SJCRH30 (cell line): ENCODE measurements at regions not wholly inside any gene's neighbourhood (a gene's known extent, or its start where the extent isn't known, plus 50 kb on each side); places are given as distances from the start of the nearest gene placed in this dataset.

Source experiments
- DNase-seq, 2 experiments: peaks; one replicate each; pipeline ENCODE4 v3.0.0-alpha.2; 2015 to 2020
- H3K27ac ChIP-seq: fragments of 250-450 bp; sonication (Bioruptor Pico); 2 replicates; pipeline ENCODE4 v1.5.1; 2020; ENCODE audit warnings: mild to moderate bottlenecking, moderate library complexity
- H3K27me3 ChIP-seq: fragments of 250-450 bp; sonication (Bioruptor Pico); 2 replicates; pipeline ENCODE4 v1.5.1; 2020; ENCODE audit warnings: mild to moderate bottlenecking, moderate library complexity
- H3K36me3 ChIP-seq: fragments of 250-450 bp; sonication (Bioruptor Pico); 2 replicates; pipeline ENCODE4 v1.5.1; 2020; ENCODE audit warnings: mild to moderate bottlenecking, moderate library complexity
- H3K4me1 ChIP-seq: fragments of 250-450 bp; sonication (Bioruptor Pico); 2 replicates; pipeline ENCODE4 v1.5.1; 2020; ENCODE audit warnings: mild to moderate bottlenecking, moderate library complexity
- H3K4me3 ChIP-seq: fragments of 250-450 bp; sonication (Bioruptor Pico); 2 replicates; pipeline ENCODE4 v1.5.1; 2020; ENCODE audit warnings: mild to moderate bottlenecking, moderate library complexity
- H3K9me3 ChIP-seq: fragments of 250-450 bp; sonication (Bioruptor Pico); replicated peaks from 2 replicates; pipeline ENCODE4 v1.5.1; 2020; ENCODE audit warnings: mild to moderate bottlenecking, moderate library complexity

DNA sequence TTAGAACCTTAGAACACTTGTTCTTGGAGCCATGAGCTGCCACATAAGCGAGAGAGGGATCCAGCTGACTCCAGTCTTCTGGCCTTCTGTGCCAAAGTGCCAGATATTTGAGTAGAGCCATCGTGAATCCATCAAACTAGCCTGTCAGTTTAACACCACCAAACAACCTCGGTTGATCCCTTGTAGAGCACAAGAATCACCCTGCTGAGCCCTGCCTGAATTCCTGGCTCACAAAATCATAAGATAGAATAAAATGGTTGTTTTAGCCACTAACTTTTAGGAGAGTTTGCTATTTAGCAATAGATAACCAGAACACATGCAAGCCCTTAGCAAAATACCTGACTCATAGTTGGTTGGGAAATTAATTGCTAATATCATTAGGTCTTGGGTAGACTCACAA is 407.6 kb upstream of the PROK2 start:
- no peaks in the 10 kb centered on the region for H3K4me1 ChIP-seq
- no peak for DNase-seq
- no peak overlapping the region for H3K27ac ChIP-seq
- H3K36me3 ChIP-seq: no peaks in the 10 kb centered on the region
- H3K27me3 ChIP-seq: no peaks in the 10 kb centered on the region
- H3K4me3 ChIP-seq: no peak overlapping the region
- no peaks in the 10 kb centered on the region for H3K9me3 ChIP-seq

DNA sequence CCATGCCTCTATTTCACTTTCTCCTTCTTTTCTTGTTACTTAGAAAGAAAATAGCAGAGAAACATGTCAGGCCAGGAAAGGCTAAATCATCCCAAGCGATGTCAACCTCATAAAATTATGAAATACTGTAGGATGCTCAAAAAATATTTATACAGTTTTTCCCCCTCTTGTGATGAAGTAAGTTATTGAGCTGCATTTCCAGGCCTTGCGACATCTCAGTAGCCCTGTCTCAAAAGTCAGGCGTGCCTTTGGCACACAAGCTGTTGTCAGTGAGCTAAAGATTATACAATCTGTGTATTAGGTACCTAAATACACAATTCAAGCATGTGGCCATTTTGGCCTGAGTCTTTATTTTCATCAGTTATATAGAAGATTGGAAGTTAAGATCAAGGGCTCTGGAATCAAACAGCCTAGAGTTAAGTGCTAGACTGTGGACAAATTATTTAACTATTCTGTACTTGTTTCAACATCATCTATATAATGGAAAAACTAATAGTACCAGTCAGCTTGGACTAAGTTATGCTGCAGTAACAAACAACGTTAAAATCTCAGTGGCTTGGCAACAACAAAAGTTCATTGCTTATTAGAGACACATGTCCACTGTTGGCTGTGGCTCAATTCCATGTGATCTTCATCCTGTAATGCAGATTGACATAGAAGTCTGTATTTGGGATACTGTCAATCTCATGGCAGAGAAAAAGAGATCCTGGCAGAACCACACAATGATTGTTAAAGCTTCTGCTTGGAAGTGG is 406.4 kb upstream of the PROK2 start:
- H3K4me3 ChIP-seq: no peak overlapping the region
- no peak for DNase-seq
- no peaks in the 10 kb centered on the region for H3K27me3 ChIP-seq
- no peaks in the 10 kb centered on the region for H3K36me3 ChIP-seq
- H3K27ac ChIP-seq: no peak overlapping the region
- no peaks in the 10 kb centered on the region for H3K4me1 ChIP-seq
- no peaks in the 10 kb centered on the region for H3K9me3 ChIP-seq

DNA sequence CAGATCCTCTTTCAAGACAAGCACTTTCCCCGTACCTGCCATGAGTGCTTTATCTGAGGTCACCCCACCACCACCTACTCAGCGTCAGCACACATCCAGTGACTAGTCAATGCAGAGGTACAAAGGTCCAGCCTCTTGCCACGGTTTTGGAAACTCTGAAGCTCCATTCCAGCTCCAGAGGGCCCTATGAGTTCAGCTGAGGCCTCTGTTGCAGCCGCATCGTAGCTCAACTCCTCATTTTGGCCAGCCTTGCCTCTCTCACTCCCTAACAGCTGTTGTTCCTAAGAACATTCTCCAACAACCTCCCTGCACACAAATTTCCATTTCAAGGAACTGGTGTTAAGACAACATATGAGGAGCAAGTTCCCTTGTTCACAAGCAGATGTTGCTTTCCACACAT is 405.1 kb upstream of the PROK2 start:
- H3K4me1 ChIP-seq: no peaks in the 10 kb centered on the region
- DNase-seq: no peak
- H3K36me3 ChIP-seq: no peaks in the 10 kb centered on the region
- no peak overlapping the region for H3K4me3 ChIP-seq
- no peak overlapping the region for H3K27ac ChIP-seq
- no peaks in the 10 kb centered on the region for H3K27me3 ChIP-seq
- H3K9me3 ChIP-seq: no peaks in the 10 kb centered on the region

DNA sequence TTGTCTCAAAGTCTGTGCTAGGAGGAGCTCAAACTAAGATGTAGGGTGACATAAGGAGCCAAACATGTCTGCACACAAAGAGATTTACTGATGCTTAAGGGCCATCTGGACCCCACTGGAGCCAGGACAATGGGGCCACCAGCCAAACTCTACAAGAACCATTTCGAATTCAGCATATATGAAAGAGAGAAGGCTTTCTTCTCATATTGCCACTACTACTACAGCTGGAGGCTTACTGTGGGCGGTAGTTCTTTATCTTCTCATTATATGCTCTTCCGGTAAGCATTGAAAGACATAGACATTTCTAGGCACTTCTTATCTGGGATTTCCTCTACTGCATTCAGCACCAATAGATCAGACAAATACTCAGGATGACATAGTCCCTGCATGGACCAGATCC is 404.4 kb upstream of the PROK2 start:
- H3K4me3 ChIP-seq: no peak overlapping the region
- no peaks in the 10 kb centered on the region for H3K36me3 ChIP-seq
- H3K27ac ChIP-seq: no peak overlapping the region
- no peaks in the 10 kb centered on the region for H3K9me3 ChIP-seq
- no peaks in the 10 kb centered on the region for H3K4me1 ChIP-seq
- DNase-seq: no peak
- H3K27me3 ChIP-seq: no peaks in the 10 kb centered on the region

DNA sequence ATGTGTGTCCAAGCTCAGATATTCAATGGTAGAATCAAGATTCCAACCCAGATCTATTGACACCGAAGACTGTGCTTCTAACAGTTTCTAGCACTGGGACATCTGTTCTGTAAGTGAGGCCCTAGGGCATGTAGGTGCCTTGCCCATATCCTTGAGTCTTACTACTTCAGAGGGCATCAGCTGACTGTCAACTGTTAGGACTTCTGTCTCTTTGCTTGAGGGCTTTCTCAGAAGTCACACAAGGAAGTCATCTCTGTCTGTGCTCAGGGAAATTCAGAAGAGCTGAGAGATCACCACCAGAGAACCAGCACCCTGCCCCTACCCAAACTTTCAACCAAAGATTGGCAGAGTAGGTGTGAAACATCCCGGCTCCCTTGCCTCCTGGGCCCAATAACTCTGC is 403.6 kb upstream of the PROK2 start:
- H3K27ac ChIP-seq: no peak overlapping the region
- H3K4me3 ChIP-seq: no peak overlapping the region
- no peaks in the 10 kb centered on the region for H3K27me3 ChIP-seq
- H3K4me1 ChIP-seq: no peaks in the 10 kb centered on the region
- no peak for DNase-seq
- H3K9me3 ChIP-seq: no peaks in the 10 kb centered on the region
- no peaks in the 10 kb centered on the region for H3K36me3 ChIP-seq

DNA sequence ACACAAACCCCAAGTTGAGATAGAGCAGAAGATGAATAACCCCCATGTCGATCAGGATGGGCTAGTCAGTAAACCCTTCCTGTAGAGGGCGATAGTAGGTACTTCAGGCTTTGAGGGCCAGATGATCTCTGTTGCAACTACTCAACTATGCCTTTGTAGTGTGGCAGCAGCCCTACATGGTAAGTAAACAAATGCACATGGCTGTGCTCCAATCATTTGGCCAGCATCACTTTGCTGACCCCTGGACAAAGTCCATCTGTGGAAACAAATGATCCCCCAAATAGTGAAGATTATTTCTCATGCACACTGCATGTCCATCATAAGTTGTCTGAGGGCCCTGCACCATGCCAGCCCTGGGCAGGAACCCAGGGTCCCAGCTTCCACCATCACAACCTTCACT is 402.2 kb upstream of the PROK2 start:
- peak in 1 of 2 experiments; percentile 3 for DNase-seq

DNA sequence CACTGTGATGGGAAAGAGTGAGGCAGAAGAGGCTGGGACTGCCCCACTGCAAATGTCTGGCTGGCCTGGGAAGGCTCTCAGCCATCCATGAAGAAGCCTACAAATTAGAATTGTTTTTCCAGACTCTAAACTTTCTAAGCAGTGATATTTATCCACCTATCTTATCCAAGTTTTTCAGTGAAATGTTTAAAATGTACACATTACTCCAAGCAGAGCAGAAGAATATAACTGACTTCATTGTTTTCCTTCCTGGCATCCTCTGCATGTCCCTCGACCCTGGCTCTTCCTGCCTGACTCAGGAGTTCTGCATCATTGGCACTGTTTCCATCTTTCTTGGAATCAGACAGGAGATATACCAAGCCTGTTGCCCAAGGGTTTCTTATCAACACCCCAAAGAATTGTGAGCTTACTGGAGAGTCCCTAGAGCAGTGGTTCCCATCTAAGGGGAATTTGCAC is 401.5 kb upstream of the PROK2 start:
- Histone ChIP-seq H3K4me1 (no peaks in the 10 kb centered on the region), H3K9me3 (no peaks in the 10 kb centered on the region), H3K27ac (no peak overlapping the region), H3K4me3 (no peak overlapping the region), H3K36me3 (no peaks in the 10 kb centered on the region), H3K27me3 (no peaks in the 10 kb centered on the region)
- no peak for DNase-seq

More for the DNA sequence above, 402.2 kb upstream of the PROK2 start:
- Histone ChIP-seq H3K4me1 (no peaks in the 10 kb centered on the region), H3K9me3 (no peaks in the 10 kb centered on the region), H3K27me3 (no peaks in the 10 kb centered on the region), H3K27ac (no peak overlapping the region), H3K36me3 (no peaks in the 10 kb centered on the region), H3K4me3 (no peak overlapping the region)

DNA sequence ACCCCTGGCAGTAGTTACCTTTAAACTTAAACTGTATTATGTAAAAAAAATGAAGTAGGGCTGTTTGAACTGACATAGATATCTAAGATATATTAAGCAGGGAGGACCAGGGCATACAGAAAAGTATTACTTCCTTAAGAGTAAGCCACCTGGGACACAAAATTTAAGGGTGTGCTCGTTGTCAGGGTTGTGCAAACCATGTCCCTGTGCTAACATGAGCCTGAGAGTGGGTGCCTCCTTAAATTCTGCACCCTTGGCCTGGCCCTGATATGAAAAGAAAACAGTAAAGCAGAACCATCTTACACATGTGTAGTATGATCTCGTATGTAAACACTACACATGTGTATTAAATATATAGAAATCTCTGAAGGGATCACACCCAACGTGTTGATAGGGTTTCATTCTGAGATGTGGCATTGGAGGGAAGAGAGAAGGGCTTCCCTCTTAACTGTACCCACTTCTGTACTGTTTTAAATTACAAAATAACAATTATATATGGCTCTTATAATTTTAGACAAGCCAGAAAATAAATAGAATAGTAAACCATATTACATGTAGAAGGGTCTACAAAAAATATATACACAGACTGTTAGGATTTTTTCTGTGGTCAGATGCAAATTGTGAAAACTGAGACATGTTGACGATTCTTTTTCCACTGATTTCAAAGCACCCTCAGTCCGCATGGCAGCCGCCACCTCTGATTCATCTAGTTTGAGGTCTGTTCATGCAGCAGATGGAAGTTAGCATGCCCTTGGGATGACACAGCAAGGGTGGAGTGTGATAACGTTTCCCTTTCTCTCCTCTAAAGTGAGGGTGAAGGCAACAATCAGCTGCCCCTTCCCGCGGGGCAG is 400.8 kb upstream of the PROK2 start:
- Histone ChIP-seq H3K27me3 (no peaks in the 10 kb centered on the region), H3K36me3 (no peaks in the 10 kb centered on the region), H3K9me3 (no peaks in the 10 kb centered on the region), H3K4me3 (no peak overlapping the region), H3K27ac (no peak overlapping the region), H3K4me1 (no peaks in the 10 kb centered on the region)
- no peak for DNase-seq

DNA sequence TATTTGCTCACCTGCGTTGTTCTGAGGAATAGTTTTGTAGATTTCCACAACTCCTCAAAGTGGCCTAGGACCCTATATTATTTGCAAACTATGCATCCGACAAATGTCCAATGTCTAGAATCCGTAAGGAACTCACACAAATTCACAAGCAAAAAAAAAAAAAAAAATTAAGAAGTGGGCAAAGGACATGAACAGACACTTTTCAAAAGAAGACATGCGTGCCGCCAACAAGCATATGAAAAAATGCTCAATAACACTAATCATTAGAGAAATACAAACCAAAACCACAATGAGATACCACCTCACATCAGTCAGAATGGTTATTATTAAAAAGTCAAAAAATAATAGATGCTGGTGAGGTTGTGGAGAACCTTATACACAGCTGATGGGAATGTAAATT is 398.5 kb upstream of the PROK2 start:
- DNase-seq: no peak
- Histone ChIP-seq H3K36me3 (no peaks in the 10 kb centered on the region), H3K4me3 (no peak overlapping the region), H3K27me3 (no peaks in the 10 kb centered on the region), H3K9me3 (no peaks in the 10 kb centered on the region), H3K4me1 (no peaks in the 10 kb centered on the region), H3K27ac (no peak overlapping the region)

DNA sequence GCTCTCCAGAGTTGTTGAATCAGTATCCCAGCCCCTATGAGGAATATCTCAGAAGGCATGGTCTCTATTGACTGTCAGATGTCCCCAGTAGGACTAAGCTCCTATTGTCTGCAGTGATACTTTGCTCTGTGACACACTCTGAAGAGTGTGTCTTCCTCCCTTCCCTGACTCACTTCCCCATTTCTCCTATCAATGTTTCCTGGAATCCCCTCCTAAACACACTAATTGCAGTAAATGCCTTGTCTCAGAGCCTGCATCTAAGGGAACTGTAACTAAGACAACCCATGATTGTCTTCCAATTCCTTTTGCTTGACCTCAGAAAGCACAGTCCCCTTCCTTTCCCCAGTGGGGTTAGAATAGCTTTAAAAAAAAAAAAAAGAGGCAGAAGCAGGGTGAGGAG is 397.3 kb upstream of the PROK2 start:
- H3K9me3 ChIP-seq: no peaks in the 10 kb centered on the region
- H3K36me3 ChIP-seq: no peaks in the 10 kb centered on the region
- no peak overlapping the region for H3K4me3 ChIP-seq
- no peaks in the 10 kb centered on the region for H3K27me3 ChIP-seq
- no peaks in the 10 kb centered on the region for H3K4me1 ChIP-seq
- no peak overlapping the region for H3K27ac ChIP-seq
- DNase-seq: no peak

DNA sequence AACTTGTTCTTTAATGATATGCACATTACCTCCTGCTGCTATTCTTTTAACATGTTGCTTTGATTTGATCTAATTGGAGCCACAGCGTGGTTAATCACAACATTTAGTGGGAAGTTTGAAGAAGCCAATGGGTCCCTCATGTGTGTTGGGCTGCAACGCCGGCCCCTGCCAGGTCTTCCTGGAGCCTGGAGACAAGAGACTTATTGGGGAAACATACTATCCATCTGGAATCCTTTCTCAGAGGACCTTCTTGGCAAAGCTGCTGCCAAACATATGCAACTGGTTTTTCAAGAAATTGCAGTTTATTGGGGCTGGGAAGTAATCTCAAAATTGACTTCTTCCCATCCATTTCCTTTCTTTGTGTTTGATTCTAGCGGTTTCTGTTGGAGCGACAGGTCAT is 396.3 kb upstream of the PROK2 start:
- Histone ChIP-seq H3K4me1 (no peaks in the 10 kb centered on the region), H3K4me3 (no peak overlapping the region), H3K36me3 (no peaks in the 10 kb centered on the region), H3K27me3 (no peaks in the 10 kb centered on the region), H3K9me3 (no peaks in the 10 kb centered on the region), H3K27ac (no peak overlapping the region)
- no peak for DNase-seq

DNA sequence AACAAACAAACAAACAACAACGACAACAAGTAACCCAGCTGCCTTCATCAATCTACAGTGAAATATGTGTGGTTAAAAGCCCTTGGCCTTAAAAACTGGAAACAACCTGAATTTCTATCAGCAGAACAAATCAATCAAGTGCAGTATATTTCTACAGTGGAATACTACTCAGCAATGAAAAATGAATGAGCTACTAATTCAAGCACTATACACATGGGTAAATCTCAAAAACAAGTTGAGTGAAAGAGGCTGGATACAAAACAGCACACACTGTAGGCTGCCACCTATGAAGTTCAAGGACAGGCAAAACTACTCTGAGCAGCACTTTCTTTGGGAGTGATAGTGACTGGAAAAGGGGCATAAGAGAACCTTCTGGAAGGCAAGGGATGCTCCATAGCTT is 395.5 kb upstream of the PROK2 start:
- DNase-seq: no peak
- no peak overlapping the region for H3K27ac ChIP-seq
- no peaks in the 10 kb centered on the region for H3K27me3 ChIP-seq
- H3K4me3 ChIP-seq: no peak overlapping the region
- no peaks in the 10 kb centered on the region for H3K36me3 ChIP-seq
- H3K4me1 ChIP-seq: no peaks in the 10 kb centered on the region
- no peaks in the 10 kb centered on the region for H3K9me3 ChIP-seq

DNA sequence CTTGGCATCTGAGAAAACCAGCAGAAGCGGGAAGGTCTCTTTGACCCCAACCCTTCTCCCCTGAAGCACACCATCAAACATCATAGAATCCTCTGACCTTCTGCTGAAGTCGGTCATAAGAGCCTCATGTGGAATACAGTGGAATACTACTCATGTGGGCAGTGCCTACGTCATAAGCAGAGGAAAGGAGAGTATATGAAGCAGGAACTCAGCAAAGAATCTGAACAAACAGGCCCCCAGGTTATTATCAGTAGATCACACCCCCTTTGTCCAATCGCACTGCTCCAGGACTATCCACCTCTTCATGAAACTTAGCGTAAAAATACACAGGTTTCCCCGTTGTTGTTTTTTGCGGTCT is 394.1 kb upstream of the PROK2 start:
- Histone ChIP-seq H3K27me3 (no peaks in the 10 kb centered on the region), H3K9me3 (no peaks in the 10 kb centered on the region), H3K4me1 (no peaks in the 10 kb centered on the region), H3K4me3 (no peak overlapping the region), H3K36me3 (no peaks in the 10 kb centered on the region), H3K27ac (no peak overlapping the region)
- DNase-seq: no peak

DNA sequence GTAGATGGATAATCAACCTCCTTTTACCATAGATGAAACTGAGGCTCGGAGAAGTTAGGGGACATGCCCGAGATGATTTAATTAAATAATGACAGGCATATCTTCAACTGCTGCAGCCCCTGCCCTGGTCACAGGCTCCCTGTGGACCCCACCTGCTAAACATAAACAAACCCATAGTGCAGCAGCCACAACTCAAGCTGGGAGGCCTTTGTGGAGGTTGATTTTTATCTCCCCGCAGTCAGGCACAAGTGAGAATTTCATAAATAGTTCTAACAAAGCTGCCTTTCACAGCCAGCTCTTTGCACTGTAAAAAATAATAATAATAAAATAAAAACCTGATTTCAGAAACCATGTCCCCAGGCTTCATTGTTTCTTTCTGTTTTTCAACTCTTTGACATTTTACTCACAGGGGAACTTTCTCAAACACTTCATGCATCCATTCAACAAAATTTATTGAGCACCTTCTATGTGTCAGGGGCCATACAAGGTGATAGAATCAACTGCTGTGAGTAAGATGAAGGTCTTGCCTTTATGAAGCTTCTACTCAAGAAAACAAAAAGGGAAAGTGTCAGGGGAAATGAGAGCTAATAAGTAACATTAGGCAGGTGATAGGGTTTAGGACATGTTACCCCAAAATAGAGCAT is 393.6 kb upstream of the PROK2 start:
- Histone ChIP-seq H3K27ac (no peak overlapping the region), H3K4me1 (no peaks in the 10 kb centered on the region), H3K4me3 (no peak overlapping the region), H3K27me3 (no peaks in the 10 kb centered on the region), H3K9me3 (no peaks in the 10 kb centered on the region), H3K36me3 (no peaks in the 10 kb centered on the region)
- DNase-seq: peak; percentile 3 to 4
